H1 (cell line): ENCODE measurements at regions not wholly inside any gene's neighbourhood (a gene's known extent, or its start where the extent isn't known, plus 50 kb on each side); places are given as distances from the start of the nearest gene placed in this dataset.

Source experiments
- CTCF ChIA-PET: fragments of 300-600 bp; sonication (Branson Sonifier 250); formaldehyde crosslinking; loops from one replicate; lab custom pipeline; 2021; ENCODE audit not compliant: partially characterized antibody; lab: Charles Lee
- POLR2A ChIA-PET: fragments of 300-600 bp; sonication (Branson Sonifier 250); formaldehyde crosslinking; loops from one replicate; lab custom pipeline; 2021; ENCODE audit warnings: inconsistent platforms; ENCODE audit not compliant: partially characterized antibody; lab: Charles Lee
- DNase-seq, 2 experiments: peaks; one replicate each; pipeline versions ENCODE4 v3.0.0 to v3.0.0-alpha.2; 2010 to 2022; ENCODE audit warnings: low spot score in 2 of 2, low read depth in 1 of 2, mixed read lengths in 1 of 2
- FAIRE-seq: peaks from 2 replicates; lab custom pipeline; 2011; peaks lifted over from hg19 to GRCh38; lab: Jason Lieb, UNC
- H2AFZ ChIP-seq: 2 replicates; pipeline ENCODE4 v1.8.1; 2012; ENCODE audit warnings: low read length, inconsistent platforms
- H2AK5ac ChIP-seq: 2 replicates; pipeline ENCODE4 v1.6.1; 2013; ENCODE audit warnings: low read depth, low read length
- H2BK120ac ChIP-seq: replicated peaks from 2 replicates; pipeline ENCODE3; 2013; ENCODE audit warnings: low read depth, low read length, inconsistent platforms
- H2BK12ac ChIP-seq: 2 replicates; pipeline ENCODE4 v1.6.1; 2013; ENCODE audit warnings: low read depth, low read length
- H2BK15ac ChIP-seq: 2 replicates; pipeline ENCODE4 v1.6.1; 2013; ENCODE audit warnings: low read length
- H2BK20ac ChIP-seq: 2 replicates; pipeline ENCODE4 v1.6.1; 2013; ENCODE audit warnings: low read length
- H2BK5ac ChIP-seq: 2 replicates; pipeline ENCODE4 v1.6.1; 2013; ENCODE audit warnings: low read depth, low read length
- H3K14ac ChIP-seq: 2 replicates; pipeline ENCODE4 v1.6.1; 2013; ENCODE audit warnings: inconsistent platforms; ENCODE audit not compliant: insufficient read length
- H3K18ac ChIP-seq: 2 replicates; pipeline ENCODE4 v1.6.1; 2013; ENCODE audit warnings: low read length; ENCODE audit errors: extremely low read depth
- H3K23ac ChIP-seq: 2 replicates; pipeline ENCODE4 v1.6.1; 2013; ENCODE audit warnings: inconsistent platforms; ENCODE audit not compliant: insufficient read length
- H3K23me2 ChIP-seq: 2 replicates; pipeline ENCODE4 v1.6.1; 2013; ENCODE audit warnings: low read depth, low read length
- H3K27ac ChIP-seq: 2 replicates; pipeline ENCODE4 v1.6.1; 2011; ENCODE audit warnings: low read depth, low read length, inconsistent platforms
- H3K27me3 ChIP-seq, 4 experiments: replicated peaks in 1 of 4; 1 replicate in 1 of 4; 2 replicates in 3 of 4; pipeline versions ENCODE4 v1.6.1 to v1.8.1; 2011 to 2013; ENCODE audit warnings: low read length in 3 of 4, mild to moderate bottlenecking in 3 of 4, inconsistent platforms in 2 of 4, mixed read lengths in 2 of 4, moderate library complexity in 1 of 4; ENCODE audit not compliant: control insufficient read depth in 3 of 4, insufficient read depth in 3 of 4; ENCODE audit errors: extremely low read depth in 1 of 4
- H3K36me3 ChIP-seq, 4 experiments: 2 replicates each; pipeline versions ENCODE4 v1.6.1 to v1.8.1; 2011 to 2013; ENCODE audit warnings: mild to moderate bottlenecking in 4 of 4, low read length in 3 of 4, moderate library complexity in 2 of 4, control low read depth in 1 of 4, inconsistent platforms in 1 of 4; ENCODE audit not compliant: insufficient read depth in 4 of 4, control insufficient read depth in 2 of 4
- H3K4ac ChIP-seq: replicated peaks from 2 replicates; pipeline ENCODE3; 2013; ENCODE audit warnings: low read length, low read depth, mixed read lengths, inconsistent platforms; ENCODE audit not compliant: insufficient read length
- H3K4me1 ChIP-seq, 4 experiments: replicated peaks in 1 of 4; 1 replicate in 1 of 4; 2 replicates in 3 of 4; pipeline versions ENCODE4 v1.6.1 to v1.8.1; 2011 to 2013; ENCODE audit warnings: low read length in 3 of 4, inconsistent platforms in 2 of 4, mixed read lengths in 1 of 4; ENCODE audit not compliant: insufficient read depth in 4 of 4, control insufficient read depth in 3 of 4
- H3K4me2 ChIP-seq, 2 experiments: 2 replicates each; pipeline versions ENCODE4 v1.6.1 to v1.8.1; 2011 to 2013; ENCODE audit warnings: low read depth in 2 of 2, low read length in 2 of 2, control low read depth in 1 of 2, inconsistent platforms in 1 of 2, mild to moderate bottlenecking in 1 of 2; ENCODE audit not compliant: insufficient read depth in 1 of 2
- H3K4me3 ChIP-seq, 4 experiments: fragments of 200-600, 300-600 bp in 1 of 4; sonication (generic), shearing (Covaris generic), sonication (Bioruptor Twin) in 1 of 4; 2 replicates each; pipeline versions ENCODE4 v1.5.1 to v1.8.1; 2011 to 2016; ENCODE audit warnings: low read length in 4 of 4, low read depth in 3 of 4, control low read depth in 2 of 4, inconsistent platforms in 2 of 4, mild to moderate bottlenecking in 2 of 4, mixed read lengths in 1 of 4, moderate library complexity in 1 of 4; ENCODE audit not compliant: insufficient read depth in 2 of 4; ENCODE audit errors: extremely low read depth in 1 of 4
- H3K56ac ChIP-seq: replicated peaks from 2 replicates; pipeline ENCODE3; 2013; ENCODE audit warnings: low read depth, mild to moderate bottlenecking, mixed read lengths, low read length, inconsistent platforms; ENCODE audit not compliant: insufficient read length
- H3K79me1 ChIP-seq: 2 replicates; pipeline ENCODE4 v1.6.1; 2013; ENCODE audit warnings: low read depth, low read length, control low read depth
- H3K79me2 ChIP-seq, 2 experiments: 2 replicates each; pipeline versions ENCODE4 v1.6.1 to v1.8.1; 2012 to 2013; ENCODE audit warnings: low read length in 2 of 2, mild to moderate bottlenecking in 2 of 2, inconsistent platforms in 1 of 2; ENCODE audit not compliant: insufficient read depth in 2 of 2, control insufficient read depth in 1 of 2
- H3K9ac ChIP-seq, 4 experiments: replicated peaks in 1 of 4; 1 replicate in 1 of 4; 2 replicates in 3 of 4; pipeline versions ENCODE4 v1.6.1 to v1.8.1; 2011 to 2013; ENCODE audit warnings: low read depth in 3 of 4, low read length in 3 of 4, control low read depth in 2 of 4, mild to moderate bottlenecking in 2 of 4, moderate library complexity in 2 of 4, inconsistent platforms in 1 of 4; ENCODE audit errors: extremely low read depth in 1 of 4
- H3K9me3 ChIP-seq, 2 experiments: 2 replicates each; pipeline versions ENCODE4 v1.6.1 to v1.8.1; 2012 to 2013; ENCODE audit warnings: mild to moderate bottlenecking in 2 of 2, moderate library complexity in 2 of 2, control low read depth in 1 of 2, inconsistent platforms in 1 of 2, low read depth in 1 of 2, low read length in 1 of 2, mixed read lengths in 1 of 2; ENCODE audit not compliant: insufficient read depth in 2 of 2
- H4K20me1 ChIP-seq, 2 experiments: replicated peaks in 1 of 2; 2 replicates each; pipeline versions ENCODE3 to v1.8.1; 2011 to 2013; ENCODE audit warnings: inconsistent platforms in 2 of 2, low read length in 2 of 2, mild to moderate bottlenecking in 1 of 2; ENCODE audit not compliant: insufficient read depth in 2 of 2, control insufficient read depth in 1 of 2
- H4K5ac ChIP-seq: 2 replicates; pipeline ENCODE4 v1.6.1; 2013; ENCODE audit warnings: low read length, low read depth, mixed read lengths, inconsistent platforms; ENCODE audit not compliant: insufficient read length
- H4K8ac ChIP-seq: 2 replicates; pipeline ENCODE4 v1.8.0; 2013; ENCODE audit warnings: mild to moderate bottlenecking, moderate library complexity, low read length, inconsistent platforms; ENCODE audit not compliant: insufficient read depth; ENCODE audit errors: extremely low read depth
- H4K91ac ChIP-seq: replicated peaks from 2 replicates; pipeline ENCODE3; 2013; ENCODE audit warnings: low read length, mixed read lengths, inconsistent platforms; ENCODE audit not compliant: insufficient read length
- CEBPB ChIP-seq: IDR thresholded peaks from 2 replicates; pipeline ENCODE4 v1.6.1; 2012; ENCODE audit warnings: low read depth, low read length
- CTCF ChIP-seq, 3 experiments: IDR thresholded peaks; 1 replicate in 2 of 3; 2 replicates in 1 of 3; pipeline versions ENCODE4 v1.5.1 to v1.6.1; 2011; ENCODE audit warnings: low read length in 3 of 3, mild to moderate bottlenecking in 3 of 3, inconsistent platforms in 2 of 3, low read depth in 1 of 3, moderate library complexity in 1 of 3; ENCODE audit not compliant: insufficient read depth in 1 of 3; ENCODE audit errors: control extremely low read depth in 1 of 3
- E2F6 ChIP-seq: IDR thresholded peaks from 2 replicates; pipeline ENCODE4 v1.6.1; 2012; ENCODE audit warnings: inconsistent platforms
- EGR1 ChIP-seq: IDR thresholded peaks from 2 replicates; pipeline ENCODE4 v1.6.1; 2011; ENCODE audit warnings: low read depth, low read length, borderline replicate concordance
- HDAC2 ChIP-seq, 2 experiments: fragments of 300-600 bp in 1 of 2; sonication (generic) in 1 of 2; IDR thresholded peaks; 2 replicates each; pipeline ENCODE4 v1.6.1; 2011 to 2012; ENCODE audit warnings: low read depth in 2 of 2, low read length in 2 of 2, mild to moderate bottlenecking in 2 of 2, moderate library complexity in 2 of 2, borderline replicate concordance in 1 of 2, inconsistent platforms in 1 of 2
- SP4 ChIP-seq: IDR thresholded peaks from 2 replicates; pipeline ENCODE4 v1.6.1; 2012; ENCODE audit warnings: low read length, inconsistent platforms
- TAF1 ChIP-seq: IDR thresholded peaks from 2 replicates; pipeline ENCODE4 v1.6.1; 2011; ENCODE audit warnings: mild to moderate bottlenecking, low read depth, low read length
- TAF7 ChIP-seq: optimal IDR thresholded peaks from 2 replicates; pipeline ENCODE3; 2011; ENCODE audit warnings: low read depth, mild to moderate bottlenecking, inconsistent platforms, low read length, moderate library complexity, borderline replicate concordance
- TEAD4 ChIP-seq: IDR thresholded peaks from 2 replicates; pipeline ENCODE4 v1.6.1; 2012; ENCODE audit warnings: low read depth, low read length, inconsistent platforms, mixed read lengths
- YY1 ChIP-seq: IDR thresholded peaks from 2 replicates; pipeline ENCODE4 v1.6.1; 2011; ENCODE audit warnings: low read depth, mild to moderate bottlenecking, low read length
- WGBS, 2 experiments: shearing (Covaris generic) in 1 of 2; methylation state at CpG; one replicate each; pipeline versions ENCODE4 v1.1.6 to v1.1.7; 2013 to 2015; ENCODE audit warnings: low lambda C conversion rate in 2 of 2, mixed read lengths in 2 of 2, inconsistent platforms in 1 of 2, low coverage in 1 of 2, missing lambda C conversion rate in 1 of 2; ENCODE audit not compliant: insufficient replicate concordance in 2 of 2, insufficient coverage in 1 of 2, insufficient read length in 1 of 2; ENCODE audit errors: extremely low coverage in 1 of 2, missing lambda C conversion rate in 1 of 2; 5-methylcytosine and 5-hydroxymethylcytosine counted together

- Histone ChIP-seq H3K14ac (no peak overlapping the region), H3K56ac (no peak overlapping the region), H2AK5ac (no peak overlapping the region), H3K4ac (no peak overlapping the region), H2BK120ac (no peak overlapping the region), H4K5ac (no peak overlapping the region), H4K8ac (no peak overlapping the region), H4K20me1 (no peaks in the 10 kb centered on the region), H3K4me2 (no peak overlapping the region), H3K27me3 (no peaks in the 10 kb centered on the region), H2BK5ac (no peak overlapping the region), H3K4me3 (no peak overlapping the region), H3K27ac (no peak overlapping the region), H3K4me1 (no peaks in the 10 kb centered on the region), H3K9ac (no peak overlapping the region), H4K91ac (no peak overlapping the region), H3K23ac (no peak overlapping the region), H3K18ac (no peak overlapping the region), H2AFZ (no peak overlapping the region), H2BK12ac (no peak overlapping the region), H3K79me1 (no peaks in the 10 kb centered on the region), H3K36me3 (no peaks in the 10 kb centered on the region), H3K9me3 (no peaks in the 10 kb centered on the region), H3K23me2 (no peaks in the 10 kb centered on the region), H3K79me2 (no peaks in the 10 kb centered on the region), H2BK15ac (no peak overlapping the region), H2BK20ac (no peak overlapping the region)
- ChIA-PET CTCF (no interaction called here), POLR2A (no interaction called here)
- DNase-seq (no peak), FAIRE-seq (no peak)
- WGBS, 2 experiments = 88% methylated on average over 1 of the region's 1 CpG; no CpG with 5 or more reads in 1 of the 2 experiments
- TF ChIP-seq YY1 = no peak
- no peak for TF ChIP-seq TEAD4
- no peak for TF ChIP-seq TAF1
- TF ChIP-seq CEBPB = no peak
- no peak for TF ChIP-seq E2F6
- no peak for TF ChIP-seq SP4
- TF ChIP-seq HDAC2 (IDR thresholded peaks at IDR 0.05; ENCODE audit: borderline replicate concordance in 1 of 2, low read depth in 2 of 2, low read length in 2 of 2) = no peak
- TF ChIP-seq EGR1 = no peak
- no peak for TF ChIP-seq TAF7
- TF ChIP-seq CTCF (IDR thresholded peaks at IDR 0.05; ENCODE audit: control extremely low read depth in 1 of 3, insufficient read depth in 1 of 3, low read depth in 1 of 3, low read length in 3 of 3) = no peak
Observed at GRCh38 chr12:90548595-90548994, 406.4 kb downstream of the CCER1 start.
